SK-N-SH treated with all-trans-retinoic acid at 6 μM for 48 hours (cell line): ENCODE measurements at regions not wholly inside any gene's neighbourhood (a gene's known extent, or its start where the extent isn't known, plus 50 kb on each side); places are given as distances from the start of the nearest gene placed in this dataset.

Experiments used
- BACH2 ChIP-seq: fragments of 250-450 bp; sonication (Bioruptor Pico); IDR thresholded peaks from 2 replicates; pipeline ENCODE4 v1.9.0; 2021; ENCODE audit warnings: mild to moderate bottlenecking, borderline replicate concordance
- ZFP3 ChIP-seq: fragments of 250-450 bp; sonication (Bioruptor Pico); IDR thresholded peaks from 2 replicates; pipeline ENCODE4 v1.5.0; 2020; ENCODE audit warnings: mild to moderate bottlenecking, moderate library complexity
- ZNF565 ChIP-seq: fragments of 450-650 bp; formaldehyde crosslinking; conservative IDR thresholded peaks from 2 replicates; pipeline ENCODE4 v1.5.0; 2020; ENCODE audit warnings: low read depth, mild to moderate bottlenecking, moderate library complexity
- ZNF70 ChIP-seq: fragments of 450-650 bp; formaldehyde crosslinking; IDR thresholded peaks from 2 replicates; pipeline ENCODE4 v1.5.0; 2020; ENCODE audit warnings: mild to moderate bottlenecking, moderate library complexity
- TF ChIP-seq, protein P1 (sequence below): fragments of 250-450 bp; sonication (Bioruptor Pico); IDR thresholded peaks from 2 replicates; pipeline ENCODE4 v1.8.0; 2021; ENCODE audit warnings: low read depth, mild to moderate bottlenecking, moderate library complexity, borderline replicate concordance
- TF ChIP-seq, protein P2 (sequence below): fragments of 250-450 bp; sonication (Bioruptor Pico); IDR thresholded peaks from 2 replicates; pipeline ENCODE4 v1.8.0; 2020; ENCODE audit warnings: mild to moderate bottlenecking, moderate library complexity, borderline replicate concordance

GRCh38 chr2:211302676-211303075 lies 746.3 kb downstream of the CPS1 start:
- TF ChIP-seq ZFP3 (CRISPR knock-in tag) (no peak), BACH2 (no peak), ZNF565 (CRISPR knock-in tag) (no peak), ZNF70 (CRISPR knock-in tag) (no peak)
- TF ChIP-seq, protein P1, sequence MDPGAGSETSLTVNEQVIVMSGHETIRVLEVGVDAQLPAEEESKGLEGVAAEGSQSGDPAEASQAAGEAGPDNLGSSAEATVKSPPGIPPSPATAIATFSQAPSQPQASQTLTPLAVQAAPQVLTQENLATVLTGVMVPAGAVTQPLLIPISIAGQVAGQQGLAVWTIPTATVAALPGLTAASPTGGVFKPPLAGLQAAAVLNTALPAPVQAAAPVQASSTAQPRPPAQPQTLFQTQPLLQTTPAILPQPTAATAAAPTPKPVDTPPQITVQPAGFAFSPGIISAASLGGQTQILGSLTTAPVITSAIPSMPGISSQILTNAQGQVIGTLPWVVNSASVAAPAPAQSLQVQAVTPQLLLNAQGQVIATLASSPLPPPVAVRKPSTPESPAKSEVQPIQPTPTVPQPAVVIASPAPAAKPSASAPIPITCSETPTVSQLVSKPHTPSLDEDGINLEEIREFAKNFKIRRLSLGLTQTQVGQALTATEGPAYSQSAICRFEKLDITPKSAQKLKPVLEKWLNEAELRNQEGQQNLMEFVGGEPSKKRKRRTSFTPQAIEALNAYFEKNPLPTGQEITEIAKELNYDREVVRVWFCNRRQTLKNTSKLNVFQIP (CRISPR knock-in tag), result no peak
- TF ChIP-seq, protein P2, sequence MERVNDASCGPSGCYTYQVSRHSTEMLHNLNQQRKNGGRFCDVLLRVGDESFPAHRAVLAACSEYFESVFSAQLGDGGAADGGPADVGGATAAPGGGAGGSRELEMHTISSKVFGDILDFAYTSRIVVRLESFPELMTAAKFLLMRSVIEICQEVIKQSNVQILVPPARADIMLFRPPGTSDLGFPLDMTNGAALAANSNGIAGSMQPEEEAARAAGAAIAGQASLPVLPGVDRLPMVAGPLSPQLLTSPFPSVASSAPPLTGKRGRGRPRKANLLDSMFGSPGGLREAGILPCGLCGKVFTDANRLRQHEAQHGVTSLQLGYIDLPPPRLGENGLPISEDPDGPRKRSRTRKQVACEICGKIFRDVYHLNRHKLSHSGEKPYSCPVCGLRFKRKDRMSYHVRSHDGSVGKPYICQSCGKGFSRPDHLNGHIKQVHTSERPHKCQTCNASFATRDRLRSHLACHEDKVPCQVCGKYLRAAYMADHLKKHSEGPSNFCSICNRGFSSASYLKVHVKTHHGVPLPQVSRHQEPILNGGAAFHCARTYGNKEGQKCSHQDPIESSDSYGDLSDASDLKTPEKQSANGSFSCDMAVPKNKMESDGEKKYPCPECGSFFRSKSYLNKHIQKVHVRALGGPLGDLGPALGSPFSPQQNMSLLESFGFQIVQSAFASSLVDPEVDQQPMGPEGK (CRISPR knock-in tag), result no peak
